Cardiac muscle cell (in vitro differentiated cells and primary cell): ENCODE measurements at regions not wholly inside any gene's neighbourhood (a gene's known extent, or its start where the extent isn't known, plus 50 kb on each side); places are given as distances from the start of the nearest gene placed in this dataset.
"Not testable (repeated sequence)": the region's sequence is repeated elsewhere in the genome, so short reads cannot be mapped to it uniquely, and the experiment has no call there.

Experiments
- DNase-seq, 2 donors: peaks; one replicate each; pipeline versions ENCODE4 v3.0.0 to v3.0.0-alpha.2; 2010 to 2017; ENCODE audit warnings: low read depth in 1 of 2, low spot score in 1 of 2
- H3K27ac ChIP-seq: fragments of 200-600 bp; sonication (generic); 2 replicates; pipeline ENCODE4 v1.5.1; 2016
- H3K27me3 ChIP-seq: fragments of 200-600 bp; sonication (generic); 2 replicates; pipeline ENCODE4 v1.6.0; 2016; ENCODE audit warnings: control low read depth
- H3K36me3 ChIP-seq: fragments of 200-600 bp; sonication (generic); 2 replicates; pipeline ENCODE4 v1.5.1; 2016; ENCODE audit warnings: control low read depth
- H3K4me1 ChIP-seq: fragments of 200-600 bp; sonication (generic); 2 replicates; pipeline ENCODE4 v1.8.1; 2017; ENCODE audit warnings: low read depth, mild to moderate bottlenecking, mixed run types
- H3K4me3 ChIP-seq: fragments of 200-600 bp; sonication (generic); 2 replicates; pipeline ENCODE4 v1.5.1; 2016; ENCODE audit warnings: mild to moderate bottlenecking
- H3K9me3 ChIP-seq: fragments of 200-600 bp; sonication (generic); 2 replicates; pipeline ENCODE4 v1.5.1; 2017; ENCODE audit warnings: low read depth, mild to moderate bottlenecking, control low read depth
- CTCF ChIP-seq: IDR thresholded peaks from 2 replicates; pipeline ENCODE4 v1.5.1; 2012; ENCODE audit warnings: low read depth, mild to moderate bottlenecking, low read length

GRCh38 chr5:39755452-39755851, 330.7 kb upstream of the DAB2 start:
- H3K9me3 ChIP-seq, result no peaks in the 10 kb centered on the region
- TF ChIP-seq CTCF, result no peak
- H3K27ac ChIP-seq, result no peak overlapping the region
- no peaks in the 10 kb centered on the region for H3K36me3 ChIP-seq
- no peaks in the 10 kb centered on the region for H3K4me1 ChIP-seq
- no peak for DNase-seq
- H3K4me3 ChIP-seq, result no peak overlapping the region
- no peaks in the 10 kb centered on the region for H3K27me3 ChIP-seq

- DNase-seq, H3K27ac ChIP-seq: not testable (repeated sequence)
Measured at GRCh38 chr5:39753747-39754146, 329.0 kb upstream of the DAB2 start.

GRCh38 chr5:39750661-39751060, 325.9 kb upstream of the DAB2 start:
- H3K27ac ChIP-seq, result no peak overlapping the region
- H3K9me3 ChIP-seq, result no peaks in the 10 kb centered on the region
- H3K27me3 ChIP-seq, result no peaks in the 10 kb centered on the region
- TF ChIP-seq CTCF, result no peak
- H3K36me3 ChIP-seq, result no peaks in the 10 kb centered on the region
- DNase-seq, result no peak
- no peaks in the 10 kb centered on the region for H3K4me1 ChIP-seq
- H3K4me3 ChIP-seq, result no peak overlapping the region

More at GRCh38 chr5:39753747-39754146, 329.0 kb upstream of the DAB2 start:
- not testable (repeated sequence) for H3K27me3 ChIP-seq, H3K4me1 ChIP-seq, H3K36me3 ChIP-seq, H3K4me3 ChIP-seq, H3K9me3 ChIP-seq

GRCh38 chr5:39742916-39743315, 318.1 kb upstream of the DAB2 start:
- Histone ChIP-seq H3K27me3 (no peaks in the 10 kb centered on the region), H3K4me1 (no peaks in the 10 kb centered on the region), H3K4me3 (no peak overlapping the region), H3K36me3 (no peaks in the 10 kb centered on the region), H3K9me3 (no peaks in the 10 kb centered on the region), H3K27ac (no peak overlapping the region)
- no peak for TF ChIP-seq CTCF
- DNase-seq, result no peak

- Histone ChIP-seq H3K4me3 (no peak overlapping the region), H3K27me3 (no peaks in the 10 kb centered on the region), H3K36me3 (no peaks in the 10 kb centered on the region), H3K27ac (no peak overlapping the region), H3K4me1 (no peaks in the 10 kb centered on the region), H3K9me3 (no peaks in the 10 kb centered on the region)
- no peak for DNase-seq
- no peak for TF ChIP-seq CTCF
Measured at GRCh38 chr5:39740404-39740803, 315.6 kb upstream of the DAB2 start.

- H3K36me3 ChIP-seq, result no peaks in the 10 kb centered on the region
- no peak overlapping the region for H3K4me3 ChIP-seq
- no peaks in the 10 kb centered on the region for H3K27me3 ChIP-seq
- no peak for TF ChIP-seq CTCF
- no peaks in the 10 kb centered on the region for H3K9me3 ChIP-seq
- no peak overlapping the region for H3K27ac ChIP-seq
- DNase-seq, result no peak
- H3K4me1 ChIP-seq, result no peaks in the 10 kb centered on the region
Measured at GRCh38 chr5:39732166-39732565, 307.4 kb upstream of the DAB2 start.
